GM23338 (cell line): ENCODE measurements at regions not wholly inside any gene's neighbourhood (a gene's known extent, or its start where the extent isn't known, plus 50 kb on each side); places are given as distances from the start of the nearest gene placed in this dataset.

Experiments
- ATAC-seq: fragments of 200-7000 bp; cut with Tn5 transposase; 3 replicates; pipeline ENCODE4 v1.9.1; 2020
- DNase-seq: peaks from one replicate; pipeline ENCODE4 v3.0.0-alpha.2; 2015; ENCODE audit warnings: low spot score
- H2AFZ ChIP-seq: fragments of 200-600 bp; sonication (generic); 2 replicates; pipeline ENCODE4 v1.8.0; 2016; ENCODE audit warnings: antibody characterized with exemption, mild to moderate bottlenecking, moderate library complexity
- H3F3A ChIP-seq: fragments of 200-600 bp; sonication (generic); replicated peaks from 2 replicates; pipeline ENCODE4 v1.8.0; 2017; ENCODE audit warnings: antibody characterized with exemption, mixed run types, low read depth
- H3K27ac ChIP-seq: fragments of 200-600 bp; sonication (generic); 2 replicates; pipeline ENCODE4 v1.6.1; 2016; ENCODE audit warnings: low read depth
- H3K27me3 ChIP-seq: fragments of 200-600 bp; sonication (generic); 2 replicates; pipeline ENCODE4 v1.8.0; 2016; ENCODE audit warnings: mild to moderate bottlenecking, mixed run types, moderate library complexity; ENCODE audit not compliant: insufficient read depth
- H3K36me3 ChIP-seq: fragments of 200-600 bp; sonication (generic); 2 replicates; pipeline ENCODE4 v1.8.0; 2016; ENCODE audit warnings: mild to moderate bottlenecking; ENCODE audit not compliant: insufficient read depth
- H3K4me1 ChIP-seq: fragments of 200-600 bp; sonication (generic); 2 replicates; pipeline ENCODE4 v1.8.0; 2016; ENCODE audit warnings: mild to moderate bottlenecking, moderate library complexity; ENCODE audit not compliant: insufficient read depth
- H3K4me2 ChIP-seq: fragments of 200-600 bp; sonication (generic); 2 replicates; pipeline ENCODE4 v1.7.1; 2017; ENCODE audit warnings: mixed run types
- H3K4me3 ChIP-seq: fragments of 200-600 bp; sonication (generic); 2 replicates; pipeline ENCODE4 v1.6.1; 2016; ENCODE audit warnings: mixed run types
- H3K79me2 ChIP-seq: fragments of 200-600 bp; sonication (generic); replicated peaks from 2 replicates; pipeline ENCODE4 v1.8.0; 2017; ENCODE audit warnings: mild to moderate bottlenecking; ENCODE audit not compliant: insufficient read depth
- H3K9me2 ChIP-seq: fragments of 200-600 bp; sonication (generic); 2 replicates; pipeline ENCODE4 v1.8.0; 2017; ENCODE audit not compliant: insufficient read depth
- H4K20me1 ChIP-seq: fragments of 200-600 bp; sonication (generic); replicated peaks from 2 replicates; pipeline ENCODE4 v1.8.0; 2017; ENCODE audit warnings: mild to moderate bottlenecking; ENCODE audit not compliant: insufficient read depth
- H3K27ac Mint-ChIP-seq: 2 replicates; pipeline ENCODE4 v1.8.0; 2020; ENCODE audit warnings: inconsistent platforms, mild to moderate bottlenecking, moderate library complexity, mixed read lengths
- H3K27me3 Mint-ChIP-seq: 3 replicates; pipeline ENCODE4 v1.8.0; 2022; ENCODE audit warnings: low read depth, mild to moderate bottlenecking, moderate library complexity, mixed read lengths, inconsistent platforms; ENCODE audit not compliant: insufficient read depth, poor library complexity
- H3K36me3 Mint-ChIP-seq: 3 replicates; pipeline ENCODE4 v1.8.0; 2021; ENCODE audit warnings: low read depth, mild to moderate bottlenecking, inconsistent platforms, moderate library complexity, mixed read lengths
- H3K4me1 Mint-ChIP-seq: 3 replicates; pipeline ENCODE4 v1.8.0; 2020; ENCODE audit warnings: mild to moderate bottlenecking, inconsistent platforms, mixed read lengths
- H3K4me3 Mint-ChIP-seq: 3 replicates; pipeline ENCODE4 v1.8.0; 2021; ENCODE audit warnings: moderate library complexity, mild to moderate bottlenecking, inconsistent platforms, mixed read lengths
- H3K9me3 Mint-ChIP-seq: 3 replicates; pipeline ENCODE4 v1.8.0; 2020; ENCODE audit warnings: moderate library complexity, mild to moderate bottlenecking, inconsistent platforms, mixed read lengths
- CREB1 ChIP-seq: fragments of 250-450 bp; sonication (Bioruptor Pico); IDR thresholded peaks from 2 replicates; pipeline ENCODE4 v1.5.0; 2020; ENCODE audit warnings: low read depth, mild to moderate bottlenecking, moderate library complexity
- EZH2 ChIP-seq: fragments of 200-600 bp; sonication (generic); IDR thresholded peaks from one replicate; pipeline ENCODE4 v1.8.0; 2017; ENCODE audit warnings: antibody characterized with exemption, mild to moderate bottlenecking, low read depth; ENCODE audit not compliant: unreplicated experiment
- JUNB ChIP-seq: IDR thresholded peaks from one replicate; pipeline ENCODE4 v1.6.1; 2016; ENCODE audit warnings: antibody characterized with exemption; ENCODE audit not compliant: unreplicated experiment
- STAT1 ChIP-seq: IDR thresholded peaks from one replicate; pipeline ENCODE4 v1.6.1; 2016; ENCODE audit warnings: antibody characterized with exemption; ENCODE audit not compliant: unreplicated experiment
- ZNF114 ChIP-seq: fragments of 250-450 bp; sonication (Bioruptor Pico); IDR thresholded peaks from 2 replicates; pipeline ENCODE4 v1.5.0; 2020; ENCODE audit warnings: mild to moderate bottlenecking, moderate library complexity
- ZNF331 ChIP-seq: fragments of 250-450 bp; sonication (Bioruptor Pico); IDR thresholded peaks from 2 replicates; pipeline ENCODE4 v1.5.0; 2020; ENCODE audit warnings: low read depth, mild to moderate bottlenecking, moderate library complexity
- ZNF462 ChIP-seq: fragments of 250-450 bp; sonication (Bioruptor Pico); IDR thresholded peaks from 2 replicates; pipeline ENCODE4 v1.5.0; 2020; ENCODE audit warnings: mild to moderate bottlenecking, moderate library complexity
- TF ChIP-seq, protein P1 (sequence below), 2 experiments: fragments of 200-600 bp in 1 of 2; sonication (generic) in 1 of 2; conservative IDR thresholded peaks; 2 replicates each; pipeline versions ENCODE4 v1.5.1 to v1.6.1; 2016 to 2017; ENCODE audit warnings: antibody characterized with exemption in 2 of 2, low read depth in 2 of 2, mild to moderate bottlenecking in 2 of 2, moderate library complexity in 1 of 2

DNA sequence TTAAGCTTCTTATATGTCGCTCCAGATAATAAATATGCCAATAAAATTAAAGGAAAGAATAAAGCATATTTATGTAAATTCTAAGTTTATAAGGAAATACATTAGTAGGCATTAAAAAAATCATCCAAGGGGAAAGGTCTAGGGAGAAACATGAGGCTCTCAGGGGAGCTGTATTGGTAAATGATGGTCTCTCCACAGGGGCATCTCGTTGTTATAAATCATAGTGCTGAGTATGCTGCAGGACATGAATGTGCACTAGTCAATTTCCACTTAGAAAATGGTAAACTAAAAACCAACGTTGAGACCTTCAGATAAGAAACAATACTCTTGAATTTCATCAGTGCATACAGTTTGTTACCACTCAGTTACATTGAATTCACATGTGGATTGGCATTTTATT lies 194.0 kb upstream of the AHR start (continued):
- no peak for TF ChIP-seq ZNF462 (CRISPR knock-in tag)

GRCh38 chr7:17105701-17106100 lies 192.8 kb upstream of the AHR start:
- Histone ChIP-seq H3K79me2 (no peaks in the 10 kb centered on the region), H3K4me1 (peaks cover 22% of the 10 kb centered on the region), H3K27me3 (no peaks in the 10 kb centered on the region), H2AFZ (no peak overlapping the region), H3K36me3 (no peaks in the 10 kb centered on the region), H3K27ac (no peak overlapping the region), H3K4me2 (no peak overlapping the region), H3F3A (no peaks in the 10 kb centered on the region), H4K20me1 (no peaks in the 10 kb centered on the region), H3K9me2 (no peaks in the 10 kb centered on the region), H3K4me3 (no peak overlapping the region)
- no peak overlapping the region for H3K27ac Mint-ChIP-seq
- ATAC-seq (no peak), DNase-seq (no peak)
- peaks cover 6% of the 10 kb centered on the region; the same call in 2 of the 3 replicates for H3K9me3 Mint-ChIP-seq
- no peaks in the 10 kb centered on the region for H3K27me3 Mint-ChIP-seq
- H3K4me3 Mint-ChIP-seq = no peak overlapping the region
- H3K4me1 Mint-ChIP-seq = peaks cover 28% of the 10 kb centered on the region
- peaks cover 4% of the 10 kb centered on the region; the same call in 2 of the 3 replicates for H3K36me3 Mint-ChIP-seq
- no peak for TF ChIP-seq STAT1
- TF ChIP-seq JUNB = no peak
- no peak for TF ChIP-seq ZNF462 (CRISPR knock-in tag)
- TF ChIP-seq CREB1 (CRISPR knock-in tag) = no peak
- TF ChIP-seq, protein P1, sequence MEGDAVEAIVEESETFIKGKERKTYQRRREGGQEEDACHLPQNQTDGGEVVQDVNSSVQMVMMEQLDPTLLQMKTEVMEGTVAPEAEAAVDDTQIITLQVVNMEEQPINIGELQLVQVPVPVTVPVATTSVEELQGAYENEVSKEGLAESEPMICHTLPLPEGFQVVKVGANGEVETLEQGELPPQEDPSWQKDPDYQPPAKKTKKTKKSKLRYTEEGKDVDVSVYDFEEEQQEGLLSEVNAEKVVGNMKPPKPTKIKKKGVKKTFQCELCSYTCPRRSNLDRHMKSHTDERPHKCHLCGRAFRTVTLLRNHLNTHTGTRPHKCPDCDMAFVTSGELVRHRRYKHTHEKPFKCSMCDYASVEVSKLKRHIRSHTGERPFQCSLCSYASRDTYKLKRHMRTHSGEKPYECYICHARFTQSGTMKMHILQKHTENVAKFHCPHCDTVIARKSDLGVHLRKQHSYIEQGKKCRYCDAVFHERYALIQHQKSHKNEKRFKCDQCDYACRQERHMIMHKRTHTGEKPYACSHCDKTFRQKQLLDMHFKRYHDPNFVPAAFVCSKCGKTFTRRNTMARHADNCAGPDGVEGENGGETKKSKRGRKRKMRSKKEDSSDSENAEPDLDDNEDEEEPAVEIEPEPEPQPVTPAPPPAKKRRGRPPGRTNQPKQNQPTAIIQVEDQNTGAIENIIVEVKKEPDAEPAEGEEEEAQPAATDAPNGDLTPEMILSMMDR (conservative IDR thresholded peaks at IDR 0.05; ENCODE audit: low read depth in 2 of 2) = no peak
- no peak for TF ChIP-seq EZH2
- no peak for TF ChIP-seq ZNF114 (CRISPR knock-in tag)
- TF ChIP-seq ZNF331 (CRISPR knock-in tag) = no peak
